Motor neuron (in vitro differentiated cells): ENCODE measurements at regions not wholly inside any gene's neighbourhood (a gene's known extent, or its start where the extent isn't known, plus 50 kb on each side); places are given as distances from the start of the nearest gene placed in this dataset.

Experiments
- ATAC-seq, 8 experiments: fragments of 200-7000 bp; cut with Tn5 transposase; replicated peaks in 6 of 8; 2 replicates each; pipeline ENCODE4 v1.8.0; 2021; ENCODE audit warnings: mild to moderate bottlenecking in 8 of 8, moderate library complexity in 8 of 8
- H3K27ac ChIP-seq, 2 donors: fragments of 250-450 bp; sonication (Bioruptor Pico); 2 replicates each; pipeline ENCODE4 v1.9.0; 2021; ENCODE audit warnings: antibody characterized with exemption in 2 of 2, mild to moderate bottlenecking in 2 of 2, moderate library complexity in 1 of 2
- H3K4me1 ChIP-seq, 2 donors: fragments of 250-450 bp; sonication (Bioruptor Pico); replicated peaks in 1 of 2; 2 replicates each; pipeline ENCODE4 v1.6.1; 2021; ENCODE audit warnings: antibody characterized with exemption in 2 of 2, mild to moderate bottlenecking in 2 of 2, moderate library complexity in 1 of 2
- H3K4me3 ChIP-seq, 5 donors: fragments of 250-450 bp; sonication (Bioruptor Pico); 2 replicates each; pipeline ENCODE4 v1.9.0; 2021; ENCODE audit warnings: antibody characterized with exemption in 5 of 5, mild to moderate bottlenecking in 5 of 5, moderate library complexity in 4 of 5
- WGBS, 10 experiments: fragments of 450-650 bp; shearing (Covaris generic); methylation state at CpG; one replicate each; pipeline ENCODE4 v1.0.0; 2022; 5-methylcytosine and 5-hydroxymethylcytosine counted together
- in situ Hi-C, 9 experiments: fragments of 400-800 bp; cut with MboI; loops; one replicate each; pipeline ENCODE4 v1.15.0; 2021; ENCODE audit warnings: low sequenced_read_pairs in 9 of 9, low pct_unique_long_range_greater_than_20kb in 2 of 9; ENCODE audit not compliant: unreplicated experiment in 9 of 9

GRCh38 chr12:41946106-41946505 is 198.6 kb downstream of the GXYLT1 start:
- no peak overlapping the region for H3K27ac ChIP-seq
- peaks cover 0 to 3% of the 10 kb centered on the region in 2 donors for H3K4me1 ChIP-seq
- ATAC-seq = no peak
- no peak overlapping the region for H3K4me3 ChIP-seq
- 43 to 100% (median 95%) methylated on average over 1 to 2 of the region's 2 CpGs; no CpG with 5 or more reads in 6 of the 10 experiments for whole genome bisulfite sequencing, 10 experiments
- in situ Hi-C loops = no loop called here

GRCh38 chr12:41944216-41944615 is 200.5 kb downstream of the GXYLT1 start:
- in situ Hi-C loops = no loop called here
- 29 to 100% (median 91%) methylated on average over 1 to 2 of the region's 2 CpGs for WGBS, 10 experiments
- ATAC-seq = peak in 1 of 8 experiments; percentile 57
- Histone ChIP-seq H3K4me1 (peaks cover 0 to 3% of the 10 kb centered on the region in 2 donors), H3K4me3 (no peak overlapping the region), H3K27ac (no peak overlapping the region)

- in situ Hi-C loops = no loop called here
- no peak for ATAC-seq
- H3K27ac ChIP-seq = no peak overlapping the region
Measured at GRCh38 chr12:41943671-41944070, 201.0 kb downstream of the GXYLT1 start.

GRCh38 chr12:41942354-41942753 is 202.3 kb downstream of the GXYLT1 start:
- ATAC-seq = peak in 5 of 8 experiments; percentile 37 to 88 (median 47)
- Histone ChIP-seq H3K27ac (no peak overlapping the region), H3K4me3 (no peak overlapping the region), H3K4me1 (peaks cover 0 to 3% of the 10 kb centered on the region in 2 donors)
- in situ Hi-C loops = no loop called here

More at GRCh38 chr12:41943671-41944070, 201.0 kb downstream of the GXYLT1 start:
- Histone ChIP-seq H3K4me1 (peaks cover 0 to 3% of the 10 kb centered on the region in 2 donors), H3K4me3 (no peak overlapping the region)

- Histone ChIP-seq H3K27ac (no peak overlapping the region), H3K4me3 (no peak overlapping the region), H3K4me1 (peaks cover 0 to 3% of the 10 kb centered on the region in 2 donors)
- in situ Hi-C loops = no loop called here
- no peak for ATAC-seq
- 48 to 100% (median 86%) methylated on average over 1 to 2 of the region's 2 CpGs for WGBS, 10 experiments
Measured at GRCh38 chr12:41941079-41941478, 203.6 kb downstream of the GXYLT1 start.

GRCh38 chr12:41940571-41940970 is 204.1 kb downstream of the GXYLT1 start:
- H3K4me1 ChIP-seq = peaks cover 0 to 3% of the 10 kb centered on the region in 2 donors
- in situ Hi-C loops = no loop called here
- H3K27ac ChIP-seq = no peak overlapping the region
- WGBS, 10 experiments = 20 to 100% (median 77%) methylated on average over 1 of the region's 1 CpG; no CpG with 5 or more reads in 4 of the 10 experiments
- H3K4me3 ChIP-seq = no peak overlapping the region
- peak in 2 of 8 experiments; percentile 36 to 47 for ATAC-seq

- in situ Hi-C loops = no loop called here
- peaks cover 3 to 5% of the 10 kb centered on the region in 2 donors for H3K4me1 ChIP-seq
- ATAC-seq = no peak
- H3K27ac ChIP-seq = no peak overlapping the region
- H3K4me3 ChIP-seq = no peak overlapping the region
- 19 to 100% (median 46%) methylated on average over 1 to 5 of the region's 5 CpGs; no CpG with 5 or more reads in 3 of the 10 experiments for WGBS, 10 experiments
Measured at GRCh38 chr12:41936333-41936732, 208.3 kb downstream of the GXYLT1 start.

GRCh38 chr12:41935911-41936310 is 208.8 kb downstream of the GXYLT1 start:
- no peak for ATAC-seq
- no peak overlapping the region for H3K4me3 ChIP-seq
- WGBS, 10 experiments = 17 to 57% (median 44%) methylated on average over 1 to 3 of the region's 3 CpGs; no CpG with 5 or more reads in 1 of the 10 experiments
- H3K27ac ChIP-seq = no peak overlapping the region
- in situ Hi-C loops = no loop called here
- peaks cover 3 to 5% of the 10 kb centered on the region in 2 donors for H3K4me1 ChIP-seq

- Histone ChIP-seq H3K4me1 (peaks cover 3 to 5% of the 10 kb centered on the region in 2 donors), H3K27ac (peak overlapping the region in 1 of 2 donors; percentile 21), H3K4me3 (peak overlapping the region in 3 of 5 donors; percentile 12 to 13 (median 12))
- in situ Hi-C loops = no loop called here
- peak; percentile 28 to 93 (median 86) for ATAC-seq
- 0 to 94% (median 31%) methylated on average over 1 to 15 of the region's 35 CpGs; no CpG with 5 or more reads in 3 of the 10 experiments for WGBS, 10 experiments
Measured at GRCh38 chr12:41932470-41932991, 212.1 kb downstream of the GXYLT1 start.

- ATAC-seq = no peak
- 16 to 96% (median 75%) methylated on average over 4 to 7 of the region's 7 CpGs for WGBS, 10 experiments
- no peak overlapping the region for H3K4me3 ChIP-seq
- in situ Hi-C loops = no loop called here
- peaks cover 3 to 5% of the 10 kb centered on the region in 2 donors for H3K4me1 ChIP-seq
- H3K27ac ChIP-seq = no peak overlapping the region
Measured at GRCh38 chr12:41930866-41931437, 213.7 kb downstream of the GXYLT1 start.

- no peak for ATAC-seq
- no peak overlapping the region for H3K4me3 ChIP-seq
- 13 to 100% (median 100%) methylated on average over 1 to 2 of the region's 2 CpGs; no CpG with 5 or more reads in 3 of the 10 experiments for WGBS, 10 experiments
- H3K27ac ChIP-seq = no peak overlapping the region
- in situ Hi-C loops = no loop called here
- H3K4me1 ChIP-seq = peaks cover 17 to 30% of the 10 kb centered on the region in 2 donors
Measured at GRCh38 chr12:41924111-41924510, 220.6 kb downstream of the GXYLT1 start.

- ATAC-seq = no peak
- no peak overlapping the region for H3K4me3 ChIP-seq
Measured at GRCh38 chr12:41923351-41923750, 221.3 kb downstream of the GXYLT1 start.

GRCh38 chr12:41920355-41920754 is 224.3 kb downstream of the GXYLT1 start:
- 0 to 100% (median 0%) methylated on average over 1 of the region's 1 CpG; no CpG with 5 or more reads in 5 of the 10 experiments for WGBS, 10 experiments
- Histone ChIP-seq H3K27ac (peak overlapping the region; percentile 4 to 37), H3K4me1 (peaks cover 32 to 47% of the 10 kb centered on the region in 2 donors), H3K4me3 (peak overlapping the region in 4 of 5 donors; percentile 0 to 10 (median 4))
- ATAC-seq = peak in 2 of 8 experiments; percentile 8 to 29
- in situ Hi-C loops = no loop called here

More at GRCh38 chr12:41923351-41923750, 221.3 kb downstream of the GXYLT1 start:
- Histone ChIP-seq H3K4me1 (peaks cover 24 to 38% of the 10 kb centered on the region in 2 donors), H3K27ac (no peak overlapping the region)
- in situ Hi-C loops = no loop called here
- WGBS, 10 experiments = 67 to 100% (median 100%) methylated on average over 1 to 2 of the region's 2 CpGs; no CpG with 5 or more reads in 1 of the 10 experiments
